Glomerular endothelial cell (primary cell): ENCODE measurements at regions not wholly inside any gene's neighbourhood (a gene's known extent, or its start where the extent isn't known, plus 50 kb on each side); places are given as distances from the start of the nearest gene placed in this dataset.
"Not testable (repeated sequence)": the region's sequence is repeated elsewhere in the genome, so short reads cannot be mapped to it uniquely, and the experiment has no call there.

Source experiments
- DNase-seq: peaks from one replicate; pipeline ENCODE4 v3.0.0-alpha.2; 2011; ENCODE audit warnings: low read depth, low spot score; ENCODE audit errors: extremely low read depth

DNA sequence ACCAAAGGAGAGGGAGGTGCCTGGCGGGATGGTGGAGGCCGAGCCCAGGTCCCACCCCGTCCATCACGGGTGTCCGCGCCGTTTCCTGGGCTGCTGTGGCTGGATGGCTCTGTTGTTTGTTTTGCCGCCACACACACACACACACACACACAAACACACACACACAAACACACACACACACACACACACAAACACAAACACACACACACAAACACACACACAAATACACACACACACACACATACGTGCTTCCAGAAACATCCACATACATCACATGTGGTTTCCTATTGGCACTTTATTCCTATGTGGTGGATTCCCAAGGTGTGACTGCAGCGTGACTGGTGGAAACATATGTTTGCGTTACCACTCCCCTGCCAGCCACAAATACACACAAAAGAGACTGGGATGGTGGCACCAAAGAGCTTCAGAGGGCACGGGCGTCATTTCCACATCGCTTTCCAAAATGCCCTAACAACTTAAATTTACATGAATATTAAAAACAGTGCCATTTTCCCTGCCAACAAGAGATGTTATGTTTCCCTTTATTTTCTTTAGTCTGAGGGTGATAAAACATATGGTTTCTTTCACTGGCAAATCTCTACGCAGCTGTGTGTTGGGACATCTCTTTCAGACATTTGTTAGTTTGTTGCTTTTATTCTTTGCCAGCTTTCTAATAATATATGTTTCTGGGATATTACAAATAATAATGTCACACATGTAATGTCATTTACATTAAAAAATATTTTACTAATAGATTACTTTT, 356.8 kb downstream of the BRD1 start:
- no peak for DNase-seq

DNA sequence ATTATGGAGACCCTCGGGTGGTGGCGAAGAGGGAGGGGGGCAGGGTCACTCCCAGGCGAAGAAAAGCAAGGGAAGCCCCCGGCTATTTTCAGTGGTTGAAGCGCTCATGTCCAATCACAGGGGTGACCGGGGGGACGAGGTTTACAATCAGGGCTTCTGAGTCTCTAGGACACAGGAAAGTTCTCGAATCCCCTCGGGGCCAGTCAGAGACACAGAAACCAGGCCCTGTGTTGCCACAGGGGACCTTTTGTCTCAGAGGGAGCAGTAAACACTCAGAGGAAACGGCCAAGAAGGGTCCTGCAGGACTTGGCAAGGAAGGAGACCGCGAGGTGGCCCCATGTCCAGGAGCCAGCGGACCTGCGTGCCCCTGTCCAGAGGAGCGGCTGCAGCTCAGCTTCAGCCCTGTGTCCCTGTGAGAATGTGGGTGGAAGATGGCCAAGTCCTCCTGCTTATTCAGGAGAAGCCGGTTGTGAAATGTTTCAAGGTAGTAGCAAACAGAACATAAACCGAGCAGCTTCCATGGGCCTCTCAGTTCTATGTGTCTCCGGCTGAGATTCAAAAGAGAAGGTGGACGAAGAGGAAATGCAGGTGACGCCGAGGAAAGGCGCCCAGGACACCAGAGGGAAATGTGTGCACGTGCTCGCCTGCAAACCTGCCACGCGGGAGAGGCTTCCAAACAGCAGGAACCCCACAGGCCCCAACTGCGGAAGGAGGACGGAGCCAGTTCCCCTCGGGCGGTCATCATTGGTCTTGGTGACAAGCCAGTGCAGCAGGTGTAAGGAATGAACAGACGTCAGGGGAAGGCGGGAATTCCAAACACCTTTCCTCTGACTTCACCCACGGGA, 357.6 kb downstream of the BRD1 start:
- no peak for DNase-seq

GRCh38 chr22:49468487-49469198, 359.0 kb downstream of the BRD1 start:
- no peak for DNase-seq

- no peak for DNase-seq
Measured at GRCh38 chr22:49466878-49467595, 360.6 kb downstream of the BRD1 start.

DNA sequence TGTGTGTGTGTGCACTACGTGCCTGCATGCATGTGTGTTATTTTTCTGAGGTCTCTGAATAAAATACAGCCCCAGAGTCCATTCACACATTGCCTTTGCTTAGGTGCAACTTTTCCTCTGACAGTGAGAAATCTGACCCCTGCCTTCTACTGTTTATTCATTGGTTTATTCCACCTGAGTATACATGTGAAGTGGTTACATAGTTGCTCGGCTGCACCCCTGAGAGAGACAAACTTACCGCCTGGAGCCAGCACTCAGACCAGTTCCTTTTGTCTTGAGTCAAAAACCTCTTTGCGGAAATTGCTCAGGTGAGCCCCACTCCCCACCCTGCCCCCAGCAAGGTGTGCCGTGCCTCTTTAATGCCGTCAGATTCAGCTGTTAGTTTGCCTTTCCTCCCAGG, 363.6 kb downstream of the BRD1 start:
- no peak for DNase-seq

DNA sequence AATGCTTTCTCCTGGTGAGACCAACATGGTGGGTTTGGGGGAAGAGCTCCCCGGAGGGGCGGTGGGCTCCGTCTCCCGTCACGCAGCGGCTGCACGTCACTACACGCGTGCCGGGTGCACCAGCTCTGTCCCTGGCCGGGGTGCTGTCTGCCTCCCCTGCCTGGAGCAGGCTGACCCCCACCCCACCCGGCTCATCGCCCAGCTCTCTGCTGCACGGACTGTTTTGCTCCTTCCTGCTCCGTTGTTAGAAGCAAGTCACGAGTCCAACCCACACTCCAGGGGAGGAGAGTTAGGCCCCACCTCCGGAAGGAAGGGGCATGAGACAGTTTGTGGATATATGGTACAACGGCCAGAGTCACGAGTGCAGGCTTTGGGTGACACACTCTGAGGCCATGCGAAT, 364.9 kb downstream of the BRD1 start:
- DNase-seq = no peak

DNA sequence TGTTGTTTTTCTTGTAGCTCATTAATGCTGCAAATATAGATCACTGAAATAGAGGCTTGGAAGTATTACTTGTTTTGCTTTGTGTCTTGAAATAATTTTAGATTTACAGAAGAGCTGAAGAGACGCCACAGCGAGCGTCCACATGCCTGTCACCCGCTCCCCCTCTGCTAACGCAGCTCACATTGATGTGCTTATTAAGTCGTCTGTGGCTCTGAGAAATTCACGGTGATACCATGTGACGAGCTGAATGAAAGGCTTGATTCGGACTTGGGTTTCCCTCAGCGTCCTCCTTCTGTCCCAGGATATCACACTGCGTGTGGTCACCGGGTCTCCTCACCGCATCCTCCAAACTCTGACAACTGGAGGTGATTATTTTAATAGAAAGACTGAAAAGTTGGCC, 365.4 kb downstream of the BRD1 start:
- no peak for DNase-seq

DNA sequence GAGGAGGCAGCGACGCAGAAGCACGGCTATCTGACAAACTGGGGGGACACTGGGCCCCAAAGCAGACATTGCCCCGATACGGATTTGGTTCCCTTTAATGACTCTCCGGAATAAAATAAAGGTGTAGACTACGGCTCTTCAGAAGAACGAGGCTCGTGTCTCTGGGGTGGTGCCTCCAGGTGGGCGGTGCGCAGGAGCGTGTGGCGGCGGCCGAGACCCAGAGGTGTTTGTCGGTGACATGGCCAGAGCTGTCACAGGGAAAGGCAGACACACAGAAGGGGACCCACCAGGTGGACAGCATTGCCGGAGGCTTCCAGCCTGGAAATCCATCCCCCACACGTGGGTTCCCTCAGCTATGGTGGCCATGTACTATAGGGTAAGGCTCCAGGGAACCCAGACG, 366.0 kb downstream of the BRD1 start:
- DNase-seq = no peak

- no peak for DNase-seq
Measured at GRCh38 chr22:49460592-49461281, 366.9 kb downstream of the BRD1 start.

- no peak for DNase-seq
Measured at GRCh38 chr22:49460091-49460490, 367.6 kb downstream of the BRD1 start.

- no peak for DNase-seq
Measured at GRCh38 chr22:49458708-49459099, 369.0 kb downstream of the BRD1 start.

- no peak for DNase-seq
Measured at GRCh38 chr22:49457946-49458707, 369.5 kb downstream of the BRD1 start.

GRCh38 chr22:49457146-49457545, 370.5 kb downstream of the BRD1 start:
- no peak for DNase-seq

DNA sequence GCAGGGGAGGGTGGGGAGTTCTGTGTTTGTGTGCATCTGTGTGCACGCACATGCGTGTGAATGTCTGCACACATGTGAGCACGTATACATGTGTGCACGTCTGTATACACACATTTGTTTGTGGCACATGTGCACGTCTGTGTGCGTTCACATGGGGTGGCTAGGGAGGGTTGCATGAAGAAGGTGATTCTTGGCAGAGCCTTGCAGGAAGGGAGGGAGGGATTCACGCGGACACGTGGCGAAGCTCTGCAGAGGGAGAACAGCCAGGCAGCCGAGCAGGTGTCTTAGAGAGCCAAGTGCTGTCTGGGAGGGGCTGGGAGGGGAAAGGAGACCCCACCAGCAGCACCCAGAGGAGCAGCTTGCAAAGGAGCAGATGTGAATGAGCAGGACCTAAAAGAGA, 372.1 kb downstream of the BRD1 start:
- DNase-seq = no peak

GRCh38 chr22:49454726-49455125, 372.9 kb downstream of the BRD1 start:
- no peak for DNase-seq

- no peak for DNase-seq
Measured at GRCh38 chr22:49453771-49454170, 373.9 kb downstream of the BRD1 start.

DNA sequence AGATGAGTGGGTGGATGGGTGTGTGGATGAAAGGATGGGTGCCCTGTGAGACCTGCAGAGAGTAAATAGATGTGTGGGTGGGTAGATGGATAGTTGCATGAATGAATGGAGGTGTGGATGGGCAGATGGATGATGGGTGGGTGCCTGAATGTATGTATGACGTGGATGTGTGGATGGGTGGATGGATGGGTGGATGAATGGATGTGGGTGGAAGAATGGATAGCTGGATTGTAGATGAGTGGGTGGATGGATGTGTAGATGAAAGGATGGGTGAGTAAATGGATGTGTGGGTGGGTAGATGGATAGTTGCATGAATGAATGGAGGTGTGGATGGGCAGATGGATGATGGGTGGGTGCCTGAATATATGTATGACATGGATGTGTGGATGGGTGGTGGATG, 374.7 kb downstream of the BRD1 start:
- DNase-seq = not testable (repeated sequence)

- no peak for DNase-seq
Measured at GRCh38 chr22:49452362-49452946, 375.2 kb downstream of the BRD1 start.
